ELF-1 (cell line): ENCODE measurements at regions not wholly inside any gene's neighbourhood (a gene's known extent, or its start where the extent isn't known, plus 50 kb on each side); places are given as distances from the start of the nearest gene placed in this dataset.
"Not testable (repeated sequence)": the region's sequence is repeated elsewhere in the genome, so short reads cannot be mapped to it uniquely, and the experiment has no call there.

Source experiments
- DNase-seq: peaks from one replicate; pipeline ENCODE4 v3.0.0-alpha.2; 2016; ENCODE audit warnings: low read depth, low spot score

- DNase-seq, result no peak
These were observed 594.6 kb downstream of the TBC1D22A start for GRCh38 chr22:47357086-47357485.

GRCh38 chr22:47356511-47357011, 594.1 kb downstream of the TBC1D22A start:
- DNase-seq, result no peak

GRCh38 chr22:47355776-47356510, 593.5 kb downstream of the TBC1D22A start:
- DNase-seq, result no peak

GRCh38 chr22:47355388-47355725, 592.9 kb downstream of the TBC1D22A start:
- DNase-seq, result no peak

GRCh38 chr22:47354668-47355387, 592.4 kb downstream of the TBC1D22A start:
- DNase-seq, result no peak

GRCh38 chr22:47352920-47353700, 590.7 kb downstream of the TBC1D22A start:
- DNase-seq, result no peak

- no peak for DNase-seq
These were observed 589.6 kb downstream of the TBC1D22A start for GRCh38 chr22:47351836-47352579.

- not testable (repeated sequence) for DNase-seq
These were observed 583.8 kb downstream of the TBC1D22A start for GRCh38 chr22:47346287-47346686.

- DNase-seq, result no peak
These were observed 582.6 kb downstream of the TBC1D22A start for GRCh38 chr22:47345025-47345424.

- DNase-seq, result no peak
These were observed 582.0 kb downstream of the TBC1D22A start for GRCh38 chr22:47344414-47344813.

- no peak for DNase-seq
These were observed 581.2 kb downstream of the TBC1D22A start for GRCh38 chr22:47343611-47344010.

GRCh38 chr22:47342446-47342845, 580.0 kb downstream of the TBC1D22A start:
- no peak for DNase-seq

GRCh38 chr22:47341464-47341863, 579.0 kb downstream of the TBC1D22A start:
- DNase-seq, result no peak

- no peak for DNase-seq
These were observed 578.5 kb downstream of the TBC1D22A start for GRCh38 chr22:47340851-47341436.

- DNase-seq, result no peak
These were observed 574.7 kb downstream of the TBC1D22A start for GRCh38 chr22:47337161-47337621.

- DNase-seq, result no peak
These were observed 573.5 kb downstream of the TBC1D22A start for GRCh38 chr22:47335958-47336357.

GRCh38 chr22:47335460-47335859, 573.0 kb downstream of the TBC1D22A start:
- no peak for DNase-seq

- no peak for DNase-seq
These were observed 572.2 kb downstream of the TBC1D22A start for GRCh38 chr22:47334601-47335000.

GRCh38 chr22:47333625-47334024, 571.2 kb downstream of the TBC1D22A start:
- no peak for DNase-seq

GRCh38 chr22:47332246-47332980, 570.0 kb downstream of the TBC1D22A start:
- DNase-seq, result no peak
